NCI-H146 treated with DMSO at 0.1 percent for 48 hours (cell line): ENCODE measurements at regions not wholly inside any gene's neighbourhood (a gene's known extent, or its start where the extent isn't known, plus 50 kb on each side); places are given as distances from the start of the nearest gene placed in this dataset.

ENCODE experiments used
- DNase-seq: peaks from one replicate; lab custom pipeline; 2025; ENCODE audit not compliant: unreplicated experiment; lab: John Stamatoyannopoulos, UW

GRCh38 chr21:15515908-15516307 is 213.9 kb upstream of the USP25 start:
- DNase-seq: no peak

DNA sequence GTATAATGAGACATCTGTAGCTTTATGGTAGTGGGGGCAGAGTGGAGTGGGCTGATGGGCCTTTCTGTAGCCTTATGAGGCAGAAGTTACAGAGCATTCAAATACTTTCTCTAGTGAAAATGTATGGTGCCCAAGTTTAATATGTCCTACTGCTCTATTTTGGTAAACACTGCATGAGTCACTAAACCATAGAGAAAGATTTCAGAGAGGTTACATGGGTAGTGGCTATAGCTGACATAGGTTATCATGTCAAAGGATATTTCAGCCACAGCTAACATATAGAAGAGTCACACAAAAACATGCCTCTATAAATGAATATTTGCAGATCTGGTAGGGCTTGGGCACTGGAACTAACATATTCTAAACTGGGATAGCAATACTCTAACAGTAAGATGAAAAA is 212.4 kb upstream of the USP25 start:
- DNase-seq: no peak

- no peak for DNase-seq
Observed at GRCh38 chr21:15520811-15521643, 208.8 kb upstream of the USP25 start.

DNA sequence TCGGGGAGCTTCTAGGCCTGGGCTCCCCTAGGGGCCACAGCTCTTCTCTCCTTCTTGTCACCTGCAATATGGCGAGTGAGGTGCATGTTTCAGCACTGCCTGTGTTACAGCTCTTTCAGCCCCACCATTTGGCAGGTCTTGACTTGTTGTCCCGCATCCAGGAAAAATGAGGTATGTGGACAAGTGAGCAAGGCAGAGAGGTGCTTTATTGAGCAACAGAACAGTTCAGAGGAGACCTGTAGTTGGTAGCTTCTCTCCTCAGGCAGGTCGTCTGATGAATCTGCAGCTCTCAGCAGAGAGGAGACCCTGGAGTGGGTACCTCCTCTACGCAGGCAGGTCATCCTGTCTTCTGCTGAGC is 208.2 kb upstream of the USP25 start:
- DNase-seq: no peak

DNA sequence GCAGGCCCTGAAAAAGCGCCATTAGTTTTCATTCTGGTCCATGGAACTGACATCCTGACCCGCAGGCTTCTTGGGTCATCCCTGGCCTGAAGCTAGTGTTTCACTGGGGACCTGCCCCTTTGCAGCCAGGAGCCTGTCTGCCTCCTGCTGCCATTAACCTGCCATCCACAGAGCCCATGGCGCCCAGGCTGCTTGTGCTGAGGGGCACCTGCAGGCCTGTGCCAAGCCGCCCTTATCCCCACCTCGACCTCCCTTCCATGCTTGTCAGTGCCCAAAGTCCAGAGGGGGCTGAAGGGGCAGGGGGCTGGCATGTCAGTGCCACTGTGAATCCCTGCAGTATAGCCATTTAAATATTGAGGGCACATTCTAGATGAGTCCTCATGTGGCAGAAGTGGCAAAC is 207.6 kb upstream of the USP25 start:
- no peak for DNase-seq

DNA sequence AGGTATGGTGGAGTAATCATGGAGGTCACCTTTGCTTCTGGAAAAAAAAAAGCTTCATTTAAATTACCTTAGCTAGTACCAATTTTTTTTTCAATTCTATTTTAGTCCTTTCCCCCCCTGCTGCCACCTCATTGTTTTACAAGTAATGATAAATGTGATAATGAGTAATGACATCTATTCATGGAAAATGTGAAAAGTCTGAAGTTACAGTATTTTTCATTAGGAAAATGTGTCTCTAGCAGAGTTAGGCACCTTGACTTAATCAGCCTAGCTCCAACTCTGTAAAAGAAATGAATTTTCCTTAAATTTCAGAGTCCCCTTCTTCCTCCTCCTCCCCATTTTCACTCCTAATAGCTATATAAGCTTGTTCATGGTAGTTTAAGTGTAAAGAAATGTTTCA is 204.9 kb upstream of the USP25 start:
- DNase-seq: no peak

GRCh38 chr21:15526798-15527197 is 203.0 kb upstream of the USP25 start:
- DNase-seq: no peak

DNA sequence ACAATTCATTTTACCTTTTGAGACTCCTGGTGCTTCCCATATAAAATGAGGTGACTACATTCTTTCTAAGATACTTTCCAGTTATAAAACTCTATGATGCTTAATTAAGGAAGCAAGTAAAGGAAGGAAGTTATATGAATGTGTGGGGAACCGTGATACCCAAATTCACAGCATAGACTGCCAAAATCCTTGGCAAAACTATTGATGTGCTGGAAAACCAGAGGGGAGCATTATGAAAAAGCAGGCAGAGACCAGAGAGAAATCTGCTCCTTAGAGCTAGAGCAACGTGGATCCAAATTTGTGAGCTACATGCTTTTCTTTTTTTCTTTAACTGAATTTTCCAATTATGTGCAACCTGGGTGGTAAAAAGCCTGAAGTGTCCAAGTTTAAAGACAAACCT is 201.4 kb upstream of the USP25 start:
- DNase-seq: no peak

DNA sequence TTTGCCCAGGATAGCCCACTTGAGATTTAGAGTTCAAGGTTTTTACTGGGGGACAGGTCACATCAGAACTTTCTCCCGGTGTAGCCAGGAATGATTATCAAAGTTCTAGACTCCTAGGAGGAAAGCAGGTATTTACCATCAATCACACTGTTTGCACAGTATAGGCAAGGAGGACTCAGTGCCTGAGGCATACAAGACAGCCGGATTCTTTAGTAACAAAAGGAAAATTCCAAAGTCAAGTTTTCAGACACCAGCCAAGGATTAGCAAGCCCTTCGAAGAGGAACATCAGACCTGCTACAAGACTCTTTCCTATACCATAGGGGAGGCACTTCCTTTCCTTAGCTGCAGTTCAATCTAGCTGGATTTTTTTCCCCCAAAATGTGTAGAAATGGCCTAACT is 197.8 kb upstream of the USP25 start:
- no peak for DNase-seq

DNA sequence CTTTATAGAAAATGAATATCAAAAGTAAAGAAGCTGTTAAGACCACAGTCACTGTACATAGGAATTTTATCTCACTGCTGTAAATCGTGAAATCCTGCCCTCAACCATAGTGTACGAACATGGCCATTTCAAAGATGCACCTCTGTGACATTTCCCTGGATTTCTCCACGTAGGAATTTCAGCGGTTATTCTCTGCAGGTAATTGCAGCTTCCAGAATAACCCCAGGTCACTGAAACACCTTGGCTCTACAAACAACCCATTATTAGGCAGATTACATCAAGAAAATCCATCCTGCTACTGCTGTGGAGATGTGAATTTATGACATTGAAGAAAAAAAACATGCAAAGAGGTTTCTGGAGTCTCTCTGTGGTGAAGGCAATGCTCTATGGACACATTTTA is 196.2 kb upstream of the USP25 start:
- no peak for DNase-seq

GRCh38 chr21:15534450-15534886 is 195.3 kb upstream of the USP25 start:
- DNase-seq: no peak

DNA sequence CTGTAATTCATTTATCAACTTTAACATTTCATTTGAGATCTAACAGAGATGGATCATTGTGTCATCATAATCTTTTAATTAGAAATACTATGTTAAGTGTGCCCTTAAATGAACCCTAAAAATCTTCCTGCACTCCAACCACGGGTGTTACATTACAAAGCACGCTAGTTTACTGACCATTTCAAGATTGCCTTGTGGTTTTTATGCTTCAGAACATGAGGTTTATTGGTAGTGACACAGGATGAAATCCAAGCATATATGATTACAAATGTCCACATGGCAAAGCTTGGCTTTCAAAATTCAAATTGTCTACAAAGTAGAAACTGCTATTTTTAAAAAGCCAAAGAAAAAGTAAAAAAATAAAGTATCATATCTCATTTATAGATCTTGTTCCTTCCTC is 190.4 kb upstream of the USP25 start:
- no peak for DNase-seq

DNA sequence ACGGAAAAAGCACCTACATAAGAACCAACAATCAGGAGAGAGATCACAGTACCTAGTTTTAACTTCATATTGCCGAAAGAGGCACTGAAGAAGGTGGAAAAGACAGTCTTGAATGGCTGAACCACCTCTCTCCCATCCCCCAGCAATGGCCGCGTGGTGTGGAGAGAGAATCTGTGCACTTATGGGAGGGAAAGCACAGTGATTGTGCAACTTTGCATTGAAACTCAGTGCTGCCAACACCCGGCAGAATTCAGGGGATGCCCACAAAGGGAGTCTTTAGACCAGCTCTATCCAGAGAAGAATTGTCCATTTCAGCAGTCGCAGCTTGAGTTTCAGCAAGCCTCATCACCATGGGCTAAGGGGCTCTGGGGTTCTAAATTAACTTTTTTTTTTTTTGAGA is 186.3 kb upstream of the USP25 start:
- no peak for DNase-seq

- DNase-seq: no peak
Observed at GRCh38 chr21:15549671-15550070, 180.1 kb upstream of the USP25 start.

DNA sequence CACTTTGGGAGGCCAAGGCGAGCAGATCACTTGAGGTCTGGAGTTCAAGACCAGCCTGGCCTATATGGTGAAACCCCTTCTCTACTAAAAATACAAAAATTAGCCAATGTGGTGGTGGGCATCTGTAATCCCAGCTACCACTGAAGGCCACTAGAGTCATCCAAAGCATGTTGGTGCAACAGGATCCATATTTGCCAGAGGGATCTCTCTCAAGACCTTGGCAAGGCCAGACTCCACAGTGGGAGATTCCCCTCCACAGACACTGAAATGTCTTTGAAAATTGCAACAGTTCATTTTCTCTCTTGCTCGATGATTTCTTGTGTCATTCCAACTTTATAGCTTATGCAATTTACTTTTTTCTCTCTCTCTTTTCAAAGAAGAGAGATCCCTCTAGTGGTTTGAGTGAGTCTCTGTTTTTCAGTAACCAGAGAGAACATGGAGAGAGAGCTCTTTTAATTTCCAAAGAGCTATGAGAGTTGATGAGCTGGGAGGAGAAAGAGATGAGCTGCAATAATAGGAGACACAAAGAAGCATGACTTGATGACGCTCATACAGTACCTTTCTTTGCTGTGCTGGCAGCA is 176.8 kb upstream of the USP25 start:
- no peak for DNase-seq

- no peak for DNase-seq
Observed at GRCh38 chr21:15557925-15558324, 171.9 kb upstream of the USP25 start.

DNA sequence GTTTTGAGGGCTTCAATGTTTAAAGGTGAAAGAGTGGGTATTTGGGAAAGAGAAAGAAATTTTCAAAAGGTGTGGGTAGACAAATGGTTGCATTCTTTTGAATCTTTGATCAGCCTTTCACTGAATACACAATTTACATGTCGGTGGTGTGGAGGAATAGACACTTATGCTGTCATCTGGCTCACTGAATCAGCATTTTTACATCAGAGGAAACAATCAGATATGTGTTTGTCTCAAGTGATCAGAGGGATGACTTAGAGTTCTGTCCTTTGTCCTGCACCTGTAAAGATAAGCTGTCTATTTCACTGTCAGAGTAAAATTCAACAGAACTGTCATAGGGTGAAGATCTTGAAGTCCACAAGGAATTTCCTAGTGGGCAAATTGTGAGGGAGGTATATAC is 170.9 kb upstream of the USP25 start:
- no peak for DNase-seq

GRCh38 chr21:15559660-15560059 is 170.1 kb upstream of the USP25 start:
- no peak for DNase-seq

GRCh38 chr21:15560383-15561056 is 169.3 kb upstream of the USP25 start:
- DNase-seq: no peak

DNA sequence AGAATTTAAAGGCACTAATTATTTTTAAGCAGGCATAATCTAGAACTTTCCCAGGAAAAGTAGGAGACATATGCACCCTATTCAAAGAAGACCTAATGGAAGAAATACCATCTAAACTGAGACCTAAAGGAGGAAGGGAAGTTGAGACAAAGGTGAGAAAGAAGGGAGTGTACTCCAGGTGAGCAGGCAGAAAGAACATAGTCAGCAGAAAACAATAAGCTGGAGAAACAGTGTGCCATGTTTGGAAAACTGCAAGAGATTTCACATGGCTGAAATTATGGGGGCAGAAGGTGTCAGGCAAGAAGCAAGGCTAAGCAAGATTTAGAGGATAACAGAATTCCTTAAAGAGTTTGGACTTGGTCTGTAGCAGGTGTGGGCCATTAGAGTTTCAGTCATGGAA is 167.0 kb upstream of the USP25 start:
- DNase-seq: no peak

DNA sequence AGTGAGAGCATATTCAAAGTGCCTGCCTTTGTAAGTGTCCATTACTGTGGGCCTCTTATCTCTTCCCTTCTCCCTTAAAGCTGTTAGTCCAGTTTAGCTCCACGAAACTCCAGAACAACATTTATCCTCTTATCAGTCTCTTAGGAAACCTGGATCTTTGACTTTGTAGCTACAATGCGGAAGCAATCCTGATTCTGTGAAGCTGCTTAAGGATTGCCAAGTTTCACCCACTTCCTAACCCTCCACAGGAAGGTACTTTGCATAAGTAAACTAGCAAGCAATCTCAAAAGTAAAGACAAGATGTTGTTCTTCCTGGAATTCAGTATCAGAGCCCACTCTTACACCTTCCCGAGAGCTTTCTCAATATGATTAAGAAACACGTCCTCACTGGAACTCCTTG is 164.9 kb upstream of the USP25 start:
- no peak for DNase-seq

GRCh38 chr21:15566703-15567102 is 163.1 kb upstream of the USP25 start:
- no peak for DNase-seq
